ENCODE measurements at regions not wholly inside any gene's neighbourhood (a gene's known extent, or its start where the extent isn't known, plus 50 kb on each side); places are given as distances from the start of the nearest gene placed in this dataset.
"Not testable (repeated sequence)": the region's sequence is repeated elsewhere in the genome, so short reads cannot be mapped to it uniquely, and the experiment has no call there.

GRCh38 chr13:55963934-55964333 lies 1176.8 kb upstream of the PRR20A start:
- ATAC-seq (no peak), DNase-seq (no peak)
- Histone ChIP-seq H3K27me3 (no peaks in the 10 kb centered on the region), H3K27ac (no peak overlapping the region), H3K9me3 (no peaks in the 10 kb centered on the region), H3K4me1 (no peaks in the 10 kb centered on the region), H3K4me3 (no peak overlapping the region), H3K36me3 (no peaks in the 10 kb centered on the region)
- no peak for TF ChIP-seq CTCF (IDR thresholded peaks at IDR 0.05)
- intact Hi-C loops (cut with DNase I), result no loop called here

- no peak overlapping the region for H3K27ac ChIP-seq
- TF ChIP-seq CTCF (IDR thresholded peaks at IDR 0.05), result no peak
- no peak for DNase-seq
- no peak for ATAC-seq
- intact Hi-C loops (cut with DNase I), result no loop called here
- no peaks in the 10 kb centered on the region for H3K36me3 ChIP-seq
- H3K4me3 ChIP-seq, result no peak overlapping the region
- no peaks in the 10 kb centered on the region for H3K4me1 ChIP-seq
- no peaks in the 10 kb centered on the region for H3K27me3 ChIP-seq
- no peaks in the 10 kb centered on the region for H3K9me3 ChIP-seq
Measured at GRCh38 chr13:55967055-55967454, 1173.7 kb upstream of the PRR20A start.

GRCh38 chr13:55977436-55977835 lies 1163.3 kb upstream of the PRR20A start:
- no peak overlapping the region for H3K27ac ChIP-seq
- no peak for DNase-seq
- intact Hi-C loops (cut with DNase I), result no loop called here
- TF ChIP-seq CTCF (IDR thresholded peaks at IDR 0.05), result no peak
- no peak for ATAC-seq
- H3K27me3 ChIP-seq, result no peaks in the 10 kb centered on the region
- H3K36me3 ChIP-seq, result no peaks in the 10 kb centered on the region
- no peak overlapping the region for H3K4me3 ChIP-seq
- no peaks in the 10 kb centered on the region for H3K9me3 ChIP-seq
- H3K4me1 ChIP-seq, result no peaks in the 10 kb centered on the region

GRCh38 chr13:55981381-55981780 lies 1159.3 kb upstream of the PRR20A start:
- ATAC-seq, result no peak
- Histone ChIP-seq H3K4me3 (no peak overlapping the region), H3K36me3 (no peaks in the 10 kb centered on the region), H3K4me1 (no peaks in the 10 kb centered on the region), H3K27me3 (no peaks in the 10 kb centered on the region), H3K27ac (no peak overlapping the region), H3K9me3 (no peaks in the 10 kb centered on the region)
- no peak for TF ChIP-seq CTCF (IDR thresholded peaks at IDR 0.05)
- intact Hi-C loops (cut with DNase I), result no loop called here
- DNase-seq, result no peak

GRCh38 chr13:55984026-55984425 lies 1156.7 kb upstream of the PRR20A start:
- H3K27me3 ChIP-seq; H3K36me3 ChIP-seq; H3K4me3 ChIP-seq; DNase-seq; H3K27ac ChIP-seq; H3K9me3 ChIP-seq; ATAC-seq; H3K4me1 ChIP-seq; intact Hi-C loops (cut with DNase I): not testable (repeated sequence)

- Histone ChIP-seq H3K9me3 (no peaks in the 10 kb centered on the region), H3K27ac (no peak overlapping the region), H3K4me1 (no peaks in the 10 kb centered on the region), H3K27me3 (no peaks in the 10 kb centered on the region), H3K4me3 (no peak overlapping the region), H3K36me3 (no peaks in the 10 kb centered on the region)
- DNase-seq (no peak), ATAC-seq (no peak)
- intact Hi-C loops (cut with DNase I), result no loop called here
- no peak for TF ChIP-seq CTCF (IDR thresholded peaks at IDR 0.05)
Measured at GRCh38 chr13:55990631-55991030, 1150.1 kb upstream of the PRR20A start.

Data from upper lobe of right lung (tissue), 1 donor.